ENCODE measurements at regions not wholly inside any gene's neighbourhood (a gene's known extent, or its start where the extent isn't known, plus 50 kb on each side); places are given as distances from the start of the nearest gene placed in this dataset.

GRCh38 chr2:136230464-136230863 is 112.5 kb upstream of the CXCR4 start:
- 0 to 100% (median 80%) methylated on average over 1 to 5 of the region's 5 CpGs for WGBS, 10 experiments
- Histone ChIP-seq H3K4me1 (replicated peaks in 1 of 2) (peaks cover 3 to 12% of the 10 kb centered on the region in 2 donors), H3K27ac (no peak overlapping the region), H3K4me3 (no peak overlapping the region)
- in situ Hi-C loops (cut with MboI; ENCODE audit: low pct_unique_long_range_greater_than_20kb in 2 of 9, low sequenced_read_pairs in 9 of 9, unreplicated experiment in 9 of 9) = no loop called here
- ATAC-seq (replicated peaks in 6 of 8) = no peak

- in situ Hi-C loops (cut with MboI; ENCODE audit: low pct_unique_long_range_greater_than_20kb in 2 of 9, low sequenced_read_pairs in 9 of 9, unreplicated experiment in 9 of 9) = no loop called here
- no peak for ATAC-seq (replicated peaks in 6 of 8)
- Histone ChIP-seq H3K4me1 (replicated peaks in 1 of 2) (peaks cover 3 to 12% of the 10 kb centered on the region in 2 donors), H3K4me3 (no peak overlapping the region), H3K27ac (no peak overlapping the region)
- 10 to 93% (median 76%) methylated on average over 1 to 4 of the region's 4 CpGs; no CpG with 5 or more reads in 4 of the 10 experiments for WGBS, 10 experiments
These were observed 109.0 kb upstream of the CXCR4 start for GRCh38 chr2:136226903-136227302.

- ATAC-seq (replicated peaks in 6 of 8) = peak in 1 of 8 experiments; percentile 23
- in situ Hi-C loops (cut with MboI; ENCODE audit: low pct_unique_long_range_greater_than_20kb in 2 of 9, low sequenced_read_pairs in 9 of 9, unreplicated experiment in 9 of 9) = no loop called here
- WGBS, 10 experiments = 20 to 100% (median 56%) methylated on average over 1 to 5 of the region's 7 CpGs; no CpG with 5 or more reads in 3 of the 10 experiments
These were observed 108.2 kb upstream of the CXCR4 start for GRCh38 chr2:136225950-136226835.

DNA sequence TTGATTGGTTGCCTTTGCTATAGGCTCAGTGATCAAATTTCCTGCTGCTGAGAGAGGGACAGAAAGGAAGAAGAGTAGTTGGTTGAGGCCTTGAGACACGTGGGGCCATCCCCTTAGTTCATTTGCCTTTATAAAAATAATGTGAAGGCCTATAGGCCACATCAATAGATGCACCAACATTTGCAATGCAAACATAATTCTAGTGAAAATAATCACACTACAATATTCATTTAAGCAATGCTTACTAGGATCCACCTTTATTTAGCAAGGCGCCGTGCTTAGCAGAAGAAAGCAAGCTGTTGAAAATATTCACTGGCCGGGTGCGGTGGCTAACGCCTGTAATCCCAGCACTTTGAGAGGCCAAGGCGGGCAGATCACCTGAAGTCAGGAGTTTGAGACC is 105.3 kb upstream of the CXCR4 start:
- in situ Hi-C loops (cut with MboI; ENCODE audit: low pct_unique_long_range_greater_than_20kb in 2 of 9, low sequenced_read_pairs in 9 of 9, unreplicated experiment in 9 of 9) = no loop called here
- Histone ChIP-seq H3K4me3 (no peak overlapping the region), H3K4me1 (replicated peaks in 1 of 2) (peaks cover 8 to 21% of the 10 kb centered on the region in 2 donors), H3K27ac (no peak overlapping the region)
- WGBS, 10 experiments = 52 to 100% (median 79%) methylated on average over 1 to 7 of the region's 7 CpGs; no CpG with 5 or more reads in 2 of the 10 experiments
- ATAC-seq (replicated peaks in 6 of 8) = peak in 3 of 8 experiments; percentile 45 to 93 (median 65)

More at GRCh38 chr2:136225950-136226835, 108.2 kb upstream of the CXCR4 start:
- H3K4me3 ChIP-seq = no peak overlapping the region
- H3K4me1 ChIP-seq (replicated peaks in 1 of 2) = peaks cover 3 to 12% of the 10 kb centered on the region in 2 donors
- no peak overlapping the region for H3K27ac ChIP-seq

DNA sequence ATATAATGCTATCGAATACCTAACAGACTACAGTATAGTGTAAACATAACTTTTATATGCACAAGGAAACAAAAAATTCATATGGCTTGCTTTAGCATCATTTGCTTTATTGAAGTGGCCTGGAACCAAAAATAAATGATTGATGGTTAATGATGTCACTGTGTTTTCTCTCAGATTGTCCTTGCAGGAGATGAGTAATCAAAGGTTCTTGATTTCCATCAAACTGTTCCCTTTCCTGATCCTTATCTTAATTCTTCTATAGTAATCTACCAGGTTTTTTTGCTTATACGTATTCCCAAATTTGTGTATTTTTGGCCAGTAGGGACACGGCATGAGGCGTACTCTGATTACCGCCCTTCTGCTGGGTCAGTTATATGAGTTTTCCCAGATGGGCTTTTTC is 104.9 kb upstream of the CXCR4 start:
- H3K4me3 ChIP-seq = no peak overlapping the region
- in situ Hi-C loops (cut with MboI; ENCODE audit: low pct_unique_long_range_greater_than_20kb in 2 of 9, low sequenced_read_pairs in 9 of 9, unreplicated experiment in 9 of 9) = no loop called here
- H3K4me1 ChIP-seq (replicated peaks in 1 of 2) = peaks cover 10 to 21% of the 10 kb centered on the region in 2 donors
- no peak for ATAC-seq (replicated peaks in 6 of 8)
- WGBS, 10 experiments = 34 to 100% (median 58%) methylated on average over 1 to 5 of the region's 5 CpGs
- no peak overlapping the region for H3K27ac ChIP-seq

- H3K27ac ChIP-seq = no peak overlapping the region
- ATAC-seq (replicated peaks in 6 of 8) = no peak
- no peak overlapping the region for H3K4me3 ChIP-seq
- in situ Hi-C loops (cut with MboI; ENCODE audit: low pct_unique_long_range_greater_than_20kb in 2 of 9, low sequenced_read_pairs in 9 of 9, unreplicated experiment in 9 of 9) = no loop called here
- WGBS, 10 experiments = 25 to 100% (median 86%) methylated on average over 1 to 3 of the region's 3 CpGs
- peaks cover 14 to 15% of the 10 kb centered on the region in 2 donors for H3K4me1 ChIP-seq (replicated peaks in 1 of 2)
These were observed 103.1 kb upstream of the CXCR4 start for GRCh38 chr2:136221026-136221425.

DNA sequence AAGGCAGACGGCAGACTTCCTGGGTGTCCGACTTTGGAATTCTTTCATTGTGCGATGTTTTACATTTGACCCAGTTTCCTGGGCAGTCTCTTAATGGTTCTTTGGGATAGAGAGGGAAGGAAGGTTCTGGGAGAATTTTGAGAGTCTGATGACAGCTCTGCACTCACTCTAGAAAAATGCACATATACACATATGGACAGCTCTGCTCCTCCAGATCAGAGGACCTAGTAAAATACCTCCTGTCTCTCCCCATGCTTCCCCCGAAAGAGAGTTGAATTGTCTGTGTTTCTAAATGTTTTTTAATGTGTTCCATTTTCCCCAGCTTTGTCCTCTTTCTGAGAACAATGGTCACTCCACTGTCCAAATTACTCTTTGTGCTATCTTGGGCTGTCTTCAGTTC is 102.0 kb upstream of the CXCR4 start:
- no peak overlapping the region for H3K27ac ChIP-seq
- H3K4me1 ChIP-seq (replicated peaks in 1 of 2) = peaks cover 14% of the 10 kb centered on the region in 2 donors
- peak in 2 of 8 experiments; percentile 49 to 73 for ATAC-seq (replicated peaks in 6 of 8)
- 0 to 90% (median 67%) methylated on average over 1 to 3 of the region's 4 CpGs; no CpG with 5 or more reads in 3 of the 10 experiments for WGBS, 10 experiments
- no peak overlapping the region for H3K4me3 ChIP-seq
- in situ Hi-C loops (cut with MboI; ENCODE audit: low pct_unique_long_range_greater_than_20kb in 2 of 9, low sequenced_read_pairs in 9 of 9, unreplicated experiment in 9 of 9) = no loop called here

GRCh38 chr2:136219341-136219740 is 101.4 kb upstream of the CXCR4 start:
- peak in 1 of 8 experiments; percentile 22 for ATAC-seq (replicated peaks in 6 of 8)
- H3K27ac ChIP-seq = no peak overlapping the region
- no peak overlapping the region for H3K4me3 ChIP-seq
- 6 to 100% (median 79%) methylated on average over 2 to 6 of the region's 6 CpGs; no CpG with 5 or more reads in 1 of the 10 experiments for WGBS, 10 experiments
- in situ Hi-C loops (cut with MboI; ENCODE audit: low pct_unique_long_range_greater_than_20kb in 2 of 9, low sequenced_read_pairs in 9 of 9, unreplicated experiment in 9 of 9) = no loop called here
- peaks cover 14% of the 10 kb centered on the region in 2 donors for H3K4me1 ChIP-seq (replicated peaks in 1 of 2)

GRCh38 chr2:136217996-136218395 is 100.0 kb upstream of the CXCR4 start:
- ATAC-seq (replicated peaks in 6 of 8) = peak in 4 of 8 experiments; percentile 23 to 65 (median 30)
- no peak overlapping the region for H3K4me3 ChIP-seq
- in situ Hi-C loops (cut with MboI; ENCODE audit: low pct_unique_long_range_greater_than_20kb in 2 of 9, low sequenced_read_pairs in 9 of 9, unreplicated experiment in 9 of 9) = no loop called here
- H3K27ac ChIP-seq = no peak overlapping the region
- WGBS, 10 experiments = 0 to 100% (median 79%) methylated on average over 1 to 3 of the region's 3 CpGs; no CpG with 5 or more reads in 3 of the 10 experiments
- H3K4me1 ChIP-seq (replicated peaks in 1 of 2) = peaks cover 10 to 13% of the 10 kb centered on the region in 2 donors

DNA sequence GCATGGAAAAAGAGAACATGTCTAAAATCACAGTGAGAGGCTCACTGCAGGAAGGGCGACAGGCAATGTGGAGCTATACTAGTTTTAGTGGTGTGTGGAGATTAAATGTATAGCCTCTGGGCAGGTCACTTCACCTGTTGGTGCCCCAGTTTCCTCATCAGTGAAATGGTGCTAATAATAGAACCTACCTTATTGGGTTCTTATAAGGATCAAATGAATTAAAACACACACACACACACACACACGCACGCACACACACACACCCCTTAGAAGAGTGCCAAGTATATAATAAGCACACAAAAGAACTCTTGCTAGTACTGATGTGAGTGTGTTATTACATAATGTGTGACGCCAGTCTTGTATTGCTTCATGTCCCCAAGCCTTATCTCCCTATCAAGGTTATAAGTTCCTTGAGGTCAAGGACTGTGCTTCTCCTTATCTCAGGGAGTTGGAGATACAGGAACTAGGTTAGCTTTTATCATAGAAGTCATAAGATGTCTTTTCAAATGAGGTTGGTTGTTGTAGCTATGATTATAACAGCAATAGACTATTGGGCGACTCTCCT is 98.0 kb upstream of the CXCR4 start:
- ATAC-seq (replicated peaks in 6 of 8) = no peak
- H3K27ac ChIP-seq = no peak overlapping the region
- H3K4me1 ChIP-seq (replicated peaks in 1 of 2) = peaks cover 9 to 11% of the 10 kb centered on the region in 2 donors
- 0 to 91% (median 68%) methylated on average over 1 to 5 of the region's 5 CpGs; no CpG with 5 or more reads in 4 of the 10 experiments for WGBS, 10 experiments
- H3K4me3 ChIP-seq = no peak overlapping the region
- in situ Hi-C loops (cut with MboI; ENCODE audit: low pct_unique_long_range_greater_than_20kb in 2 of 9, low sequenced_read_pairs in 9 of 9, unreplicated experiment in 9 of 9) = no loop called here

- in situ Hi-C loops (cut with MboI; ENCODE audit: low pct_unique_long_range_greater_than_20kb in 2 of 9, low sequenced_read_pairs in 9 of 9, unreplicated experiment in 9 of 9) = no loop called here
- WGBS, 10 experiments = 10 to 100% (median 71%) methylated on average over 1 to 2 of the region's 2 CpGs; no CpG with 5 or more reads in 1 of the 10 experiments
- no peak overlapping the region for H3K4me3 ChIP-seq
- no peak for ATAC-seq (replicated peaks in 6 of 8)
- H3K4me1 ChIP-seq (replicated peaks in 1 of 2) = peaks cover 8 to 11% of the 10 kb centered on the region in 2 donors
- H3K27ac ChIP-seq = no peak overlapping the region
These were observed 97.5 kb upstream of the CXCR4 start for GRCh38 chr2:136215449-136215848.

DNA sequence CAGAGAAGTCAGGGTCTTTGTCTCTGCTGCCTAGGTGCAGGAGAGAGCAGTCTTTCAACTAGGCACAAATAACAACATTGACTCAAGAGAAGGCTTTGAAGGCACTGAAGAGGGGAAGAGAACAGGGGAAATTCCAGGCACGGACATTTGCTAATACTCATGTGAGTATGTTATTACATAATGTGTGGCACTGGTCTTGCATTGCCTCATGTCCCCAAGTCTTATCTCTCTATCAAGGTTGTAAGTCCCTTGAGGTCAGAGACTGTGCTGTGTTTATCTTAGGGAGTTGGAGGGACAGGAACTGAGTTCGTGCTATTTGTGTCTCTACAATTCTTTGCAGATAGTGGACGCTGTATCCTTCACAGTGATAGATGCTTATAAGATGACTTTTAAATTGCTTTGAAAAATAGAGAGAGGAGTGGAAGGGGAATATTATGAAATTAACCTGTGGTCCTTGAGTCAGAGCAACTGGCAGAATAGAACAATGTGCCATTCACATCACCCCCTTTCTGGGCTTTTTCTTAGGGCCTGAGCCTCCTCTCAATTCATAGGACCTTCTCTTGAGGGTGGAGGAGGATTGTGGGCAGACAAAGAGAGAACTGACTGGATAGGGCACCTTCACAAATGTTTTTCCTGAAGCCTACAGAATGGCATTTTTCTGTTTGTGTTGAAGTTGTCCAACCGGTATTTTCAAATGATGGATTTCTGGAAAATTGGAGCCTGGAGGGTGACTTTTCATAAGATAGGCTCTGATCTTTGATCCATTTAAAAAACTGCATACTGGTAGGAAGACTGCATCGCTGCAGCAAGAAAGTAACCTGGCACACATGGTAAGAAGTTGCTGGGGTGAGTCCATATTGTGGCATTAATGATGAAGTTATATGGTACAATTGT is 96.6 kb upstream of the CXCR4 start:
- in situ Hi-C loops (cut with MboI; ENCODE audit: low pct_unique_long_range_greater_than_20kb in 2 of 9, low sequenced_read_pairs in 9 of 9, unreplicated experiment in 9 of 9) = no loop called here
- Histone ChIP-seq H3K4me1 (replicated peaks in 1 of 2) (peaks cover under 1 to 8% of the 10 kb centered on the region in 2 donors), H3K4me3 (no peak overlapping the region), H3K27ac (no peak overlapping the region)
- no peak for ATAC-seq (replicated peaks in 6 of 8)
- WGBS, 10 experiments = 22 to 100% (median 83%) methylated on average over 1 to 5 of the region's 5 CpGs; no CpG with 5 or more reads in 1 of the 10 experiments
